ENCODE measurements at regions not wholly inside any gene's neighbourhood (a gene's known extent, or its start where the extent isn't known, plus 50 kb on each side); places are given as distances from the start of the nearest gene placed in this dataset.

DNA sequence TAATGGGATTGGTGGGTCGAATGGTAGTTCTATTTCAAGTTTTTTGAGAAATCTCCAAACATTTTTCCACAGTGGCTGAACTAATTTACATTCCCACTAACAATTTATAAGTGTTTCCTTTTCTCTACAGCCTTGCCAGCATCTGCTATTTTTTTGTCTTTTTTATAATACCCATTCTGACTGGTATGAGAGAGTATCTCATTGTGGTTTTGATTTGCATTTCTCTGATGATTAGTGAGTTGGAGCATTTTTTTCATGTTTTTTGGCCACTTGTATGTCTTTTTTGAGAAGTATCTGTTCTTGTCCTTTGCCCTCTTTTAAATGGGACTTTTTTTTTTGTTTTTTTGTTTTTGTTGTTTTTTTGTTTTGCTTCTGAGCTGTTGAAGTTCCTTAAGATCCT, 200.0 kb upstream of the GK2 start:
- no peaks in the 10 kb centered on the region for H4K20me1 ChIP-seq (ENCODE audit: insufficient read depth)
- H3K27me3 ChIP-seq (ENCODE audit: insufficient read depth), result no peaks in the 10 kb centered on the region
- H3K27ac ChIP-seq (ENCODE audit: low read depth in 2 of 2, low read length in 1 of 2), result no peak overlapping the region
- no peak overlapping the region for H3K9ac ChIP-seq
- H3K9me3 ChIP-seq, result no peaks in the 10 kb centered on the region
- H3K4me1 ChIP-seq (ENCODE audit: control insufficient read depth in 1 of 2, insufficient read depth in 2 of 2, low read depth in 1 of 2, low read length in 1 of 2), result no peaks in the 10 kb centered on the region
- H2AFZ ChIP-seq (ENCODE audit: low read depth), result no peak overlapping the region
- H3K4me2 ChIP-seq, result no peak overlapping the region
- no peak for TF ChIP-seq NRF1 (IDR thresholded peaks at IDR 0.05; ENCODE audit: low read depth, low read length)
- TF ChIP-seq EZH2phosphoT487 (IDR thresholded peaks at IDR 0.05; ENCODE audit: borderline replicate concordance, low read depth), result no peak
- H3K9me2 ChIP-seq, result no peaks in the 10 kb centered on the region
- 6% methylated on average over 1 of the region's 1 CpG for WGBS (ENCODE audit: low lambda C conversion rate)
- H3K79me2 ChIP-seq (ENCODE audit: insufficient read depth), result no peaks in the 10 kb centered on the region
- H3K4me3 ChIP-seq (ENCODE audit: low read depth in 2 of 2, low read length in 1 of 2), result no peak overlapping the region
- H3K36me3 ChIP-seq (replicated peaks in 1 of 2; ENCODE audit: control insufficient read depth in 1 of 2, insufficient read depth in 2 of 2, low read length in 1 of 2), result no peaks in the 10 kb centered on the region
- POLR2A ChIA-PET, result no interaction called here
- H3F3A ChIP-seq (replicated peaks; ENCODE audit: insufficient read depth), result no peaks in the 10 kb centered on the region
- CTCF ChIA-PET, result no interaction called here
- no peak for DNase-seq

- POLR2A ChIA-PET, result no interaction called here
- no peak overlapping the region for H2AFZ ChIP-seq (ENCODE audit: low read depth)
- DNase-seq, result no peak
- H4K20me1 ChIP-seq (ENCODE audit: insufficient read depth), result no peaks in the 10 kb centered on the region
- H3F3A ChIP-seq (replicated peaks; ENCODE audit: insufficient read depth), result no peaks in the 10 kb centered on the region
- H3K27ac ChIP-seq (ENCODE audit: low read depth in 2 of 2, low read length in 1 of 2), result no peak overlapping the region
- no peak overlapping the region for H3K4me2 ChIP-seq
- no peaks in the 10 kb centered on the region for H3K9me2 ChIP-seq
- H3K9me3 ChIP-seq, result no peaks in the 10 kb centered on the region
- no peak overlapping the region for H3K4me3 ChIP-seq (ENCODE audit: low read depth in 2 of 2, low read length in 1 of 2)
- CTCF ChIA-PET, result interaction anchor here (1.2 kb wide), 1 partner anchor 13 kb away, joined by 3 read pairs; no protein-coding TSS in a partner anchor
- no peaks in the 10 kb centered on the region for H3K27me3 ChIP-seq (ENCODE audit: insufficient read depth)
- no peaks in the 10 kb centered on the region for H3K79me2 ChIP-seq (ENCODE audit: insufficient read depth)
- no peaks in the 10 kb centered on the region for H3K36me3 ChIP-seq (replicated peaks in 1 of 2; ENCODE audit: control insufficient read depth in 1 of 2, insufficient read depth in 2 of 2, low read length in 1 of 2)
- TF ChIP-seq GABPA (IDR thresholded peaks at IDR 0.05; ENCODE audit: low read depth), result no peak
- TF ChIP-seq TCF12 (IDR thresholded peaks at IDR 0.05), result no peak
- no peak for TF ChIP-seq RFX5 (IDR thresholded peaks at IDR 0.05; ENCODE audit: low read length)
- no peak for TF ChIP-seq RCOR1 (IDR thresholded peaks at IDR 0.05; ENCODE audit: low read length)
- TF ChIP-seq, protein P1, sequence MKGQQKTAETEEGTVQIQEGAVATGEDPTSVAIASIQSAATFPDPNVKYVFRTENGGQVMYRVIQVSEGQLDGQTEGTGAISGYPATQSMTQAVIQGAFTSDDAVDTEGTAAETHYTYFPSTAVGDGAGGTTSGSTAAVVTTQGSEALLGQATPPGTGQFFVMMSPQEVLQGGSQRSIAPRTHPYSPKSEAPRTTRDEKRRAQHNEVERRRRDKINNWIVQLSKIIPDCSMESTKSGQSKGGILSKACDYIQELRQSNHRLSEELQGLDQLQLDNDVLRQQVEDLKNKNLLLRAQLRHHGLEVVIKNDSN (IDR thresholded peaks at IDR 0.05; ENCODE audit: borderline replicate concordance, low read depth), result no peak
- no peak for TF ChIP-seq MXI1 (IDR thresholded peaks at IDR 0.05; ENCODE audit: low read depth, low read length)
- TF ChIP-seq SMC3 (IDR thresholded peaks at IDR 0.05; ENCODE audit: low read depth, low read length), result no peak
- TF ChIP-seq, protein P2, sequence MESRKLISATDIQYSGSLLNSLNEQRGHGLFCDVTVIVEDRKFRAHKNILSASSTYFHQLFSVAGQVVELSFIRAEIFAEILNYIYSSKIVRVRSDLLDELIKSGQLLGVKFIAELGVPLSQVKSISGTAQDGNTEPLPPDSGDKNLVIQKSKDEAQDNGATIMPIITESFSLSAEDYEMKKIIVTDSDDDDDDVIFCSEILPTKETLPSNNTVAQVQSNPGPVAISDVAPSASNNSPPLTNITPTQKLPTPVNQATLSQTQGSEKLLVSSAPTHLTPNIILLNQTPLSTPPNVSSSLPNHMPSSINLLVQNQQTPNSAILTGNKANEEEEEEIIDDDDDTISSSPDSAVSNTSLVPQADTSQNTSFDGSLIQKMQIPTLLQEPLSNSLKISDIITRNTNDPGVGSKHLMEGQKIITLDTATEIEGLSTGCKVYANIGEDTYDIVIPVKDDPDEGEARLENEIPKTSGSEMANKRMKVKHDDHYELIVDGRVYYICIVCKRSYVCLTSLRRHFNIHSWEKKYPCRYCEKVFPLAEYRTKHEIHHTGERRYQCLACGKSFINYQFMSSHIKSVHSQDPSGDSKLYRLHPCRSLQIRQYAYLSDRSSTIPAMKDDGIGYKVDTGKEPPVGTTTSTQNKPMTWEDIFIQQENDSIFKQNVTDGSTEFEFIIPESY (IDR thresholded peaks at IDR 0.05; ENCODE audit: borderline replicate concordance, low read depth), result no peak
- no peak overlapping the region for H3K9ac ChIP-seq
- H3K4me1 ChIP-seq (ENCODE audit: control insufficient read depth in 1 of 2, insufficient read depth in 2 of 2, low read depth in 1 of 2, low read length in 1 of 2), result no peaks in the 10 kb centered on the region
Observed at GRCh38 chr4:79604152-79604551, 196.1 kb upstream of the GK2 start.

GRCh38 chr4:79603681-79604080, 195.7 kb upstream of the GK2 start:
- no peak overlapping the region for H3K27ac ChIP-seq (ENCODE audit: low read depth in 2 of 2, low read length in 1 of 2)
- CTCF ChIA-PET, result interaction anchor here (1.2 kb wide), 1 partner anchor 13 kb away, joined by 3 read pairs; no protein-coding TSS in a partner anchor

More at GRCh38 chr4:79603681-79604080, 195.7 kb upstream of the GK2 start:
- no peak overlapping the region for H3K4me3 ChIP-seq (ENCODE audit: low read depth in 2 of 2, low read length in 1 of 2)
- H3K9ac ChIP-seq, result no peak overlapping the region
- TF ChIP-seq TAF1 (IDR thresholded peaks at IDR 0.05; ENCODE audit: borderline replicate concordance, low read depth, low read length) (no peak), POLR2AphosphoS5 (IDR thresholded peaks at IDR 0.05; ENCODE audit: low read depth, low read length) (no peak), FOXJ3 (CRISPR knock-in tag; IDR thresholded peaks at IDR 0.05) (no peak), FOXM1 (IDR thresholded peaks at IDR 0.05; ENCODE audit: low read depth) (no peak)
- TF ChIP-seq, protein P3, sequence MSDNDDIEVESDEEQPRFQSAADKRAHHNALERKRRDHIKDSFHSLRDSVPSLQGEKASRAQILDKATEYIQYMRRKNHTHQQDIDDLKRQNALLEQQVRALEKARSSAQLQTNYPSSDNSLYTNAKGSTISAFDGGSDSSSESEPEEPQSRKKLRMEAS (IDR thresholded peaks at IDR 0.05; ENCODE audit: low read depth), result no peak
- 62% methylated on average over 5 of the region's 5 CpGs for WGBS (ENCODE audit: low lambda C conversion rate)
- H3K4me2 ChIP-seq, result no peak overlapping the region
- no peaks in the 10 kb centered on the region for H3K9me2 ChIP-seq
- no peak overlapping the region for H2AFZ ChIP-seq (ENCODE audit: low read depth)
- POLR2A ChIA-PET, result no interaction called here
- H3F3A ChIP-seq (replicated peaks; ENCODE audit: insufficient read depth), result no peaks in the 10 kb centered on the region
- no peaks in the 10 kb centered on the region for H3K27me3 ChIP-seq (ENCODE audit: insufficient read depth)
- H3K4me1 ChIP-seq (ENCODE audit: control insufficient read depth in 1 of 2, insufficient read depth in 2 of 2, low read depth in 1 of 2, low read length in 1 of 2), result no peaks in the 10 kb centered on the region
- H4K20me1 ChIP-seq (ENCODE audit: insufficient read depth), result no peaks in the 10 kb centered on the region
- no peaks in the 10 kb centered on the region for H3K79me2 ChIP-seq (ENCODE audit: insufficient read depth)
- H3K36me3 ChIP-seq (replicated peaks in 1 of 2; ENCODE audit: control insufficient read depth in 1 of 2, insufficient read depth in 2 of 2, low read length in 1 of 2), result no peaks in the 10 kb centered on the region
- H3K9me3 ChIP-seq, result no peaks in the 10 kb centered on the region
- no peak for DNase-seq

Data from SK-N-SH (cell line).